A549 (cell line): ENCODE measurements at regions not wholly inside any gene's neighbourhood (a gene's known extent, or its start where the extent isn't known, plus 50 kb on each side); places are given as distances from the start of the nearest gene placed in this dataset.

Experiments used
- ATAC-seq, 2 experiments: fragments of 200-7000 bp in 1 of 2; fragments of >200 bp in 1 of 2; cut with Nextera tagmentation in 1 of 2; cut with Tn5 transposase in 1 of 2; 3 replicates each; pipeline versions ENCODE4 v1.8.0 to v1.9.1; 2018 to 2020; ENCODE audit warnings: mild to moderate bottlenecking in 1 of 2, moderate library complexity in 1 of 2
- CTCF ChIA-PET: fragments of 300-600 bp; sonication (Branson Sonifier 250); formaldehyde crosslinking; extraction: SDS; loops from one replicate; lab custom pipeline; 2021; ENCODE audit warnings: antibody characterized with exemption, inconsistent platforms; lab: Yijun Ruan, JAX
- POLR2A ChIA-PET: fragments of 350-600 bp; formaldehyde crosslinking; extraction: SDS; loops from one replicate; lab custom pipeline; 2021; ENCODE audit warnings: antibody characterized with exemption, inconsistent platforms; lab: Yijun Ruan, JAX
- DNase-seq, 2 experiments: peaks; one replicate each; pipeline versions ENCODE4 v3.0.0 to v3.0.0-alpha.2; 2011 to 2016; ENCODE audit warnings: low read depth in 1 of 2, low spot score in 1 of 2
- FAIRE-seq: peaks from 2 replicates; lab custom pipeline; 2011; peaks lifted over from hg19 to GRCh38; lab: Jason Lieb, UNC
- H3K27ac ChIP-seq, 2 experiments: fragments of >200 bp; sonication (Bioruptor Twin); formaldehyde crosslinking; 3 replicates each; pipeline ENCODE4 v1.5.1; 2016 to 2017
- H3K4me1 ChIP-seq: fragments of >200 bp; sonication (Bioruptor Twin); formaldehyde crosslinking; 3 replicates; pipeline ENCODE4 v1.6.1; 2016
- H3K4me2 ChIP-seq: fragments of >200 bp; sonication (Bioruptor Twin); formaldehyde crosslinking; 3 replicates; pipeline ENCODE4 v1.6.1; 2016
- H3K4me3 ChIP-seq: fragments of >200 bp; sonication (Bioruptor Twin); formaldehyde crosslinking; 3 replicates; pipeline ENCODE4 v1.5.1; 2016
- H3K9me3 ChIP-seq: fragments of >200 bp; sonication (Bioruptor Twin); formaldehyde crosslinking; 3 replicates; pipeline ENCODE4 v1.6.1; 2016
- CBX8 ChIP-seq: fragments of 200-600 bp; sonication (generic); IDR thresholded peaks from 2 replicates; pipeline ENCODE4 v1.6.1; 2016
- CHD2 ChIP-seq: fragments of 150-350 bp; IDR thresholded peaks from 2 replicates; pipeline ENCODE4 v1.6.1; 2014; ENCODE audit warnings: low read length; ENCODE audit not compliant: partially characterized antibody
- CHD4 ChIP-seq: fragments of 200-600 bp; sonication (generic); IDR thresholded peaks from 2 replicates; pipeline ENCODE4 v1.6.1; 2016; ENCODE audit warnings: antibody characterized with exemption, mild to moderate bottlenecking, borderline replicate concordance
- E2F6 ChIP-seq: IDR thresholded peaks from 2 replicates; pipeline ENCODE4 v1.6.1; 2012; ENCODE audit warnings: low read depth, borderline replicate concordance
- EHF ChIP-seq: fragments of 250-450 bp; sonication (Bioruptor Pico); IDR thresholded peaks from 2 replicates; pipeline ENCODE4 v1.5.0; 2020; ENCODE audit warnings: mild to moderate bottlenecking
- EHMT2 ChIP-seq: fragments of 200-600 bp; sonication (generic); IDR thresholded peaks from 2 replicates; pipeline ENCODE4 v1.6.1; 2016; ENCODE audit warnings: antibody characterized with exemption, low read depth, mild to moderate bottlenecking, moderate library complexity
- EP300 ChIP-seq, 2 experiments: fragments of >200 bp; sonication (Bioruptor Twin); formaldehyde crosslinking; IDR thresholded peaks; 2 replicates in 1 of 2; 3 replicates in 1 of 2; pipeline ENCODE4 v1.6.1; 2016 to 2017
- ESRRA ChIP-seq: fragments of 150-350 bp; IDR thresholded peaks from 2 replicates; pipeline ENCODE4 v1.6.1; 2014; ENCODE audit warnings: mild to moderate bottlenecking, low read length, borderline replicate concordance
- FOSB ChIP-seq: fragments of 250-450 bp; sonication (Bioruptor Pico); IDR thresholded peaks from 2 replicates; pipeline ENCODE4 v1.5.0; 2020; ENCODE audit warnings: mild to moderate bottlenecking, moderate library complexity
- FOSL2 ChIP-seq, 2 experiments: fragments of 450-650 bp in 1 of 2; fragments of >200 bp in 1 of 2; sonication (Bioruptor Twin) in 1 of 2; formaldehyde crosslinking; IDR thresholded peaks; 2 replicates each; pipeline versions ENCODE4 v1.5.0 to v1.6.1; 2016 to 2020; ENCODE audit warnings: mild to moderate bottlenecking in 1 of 2, moderate library complexity in 1 of 2
- GATA3 ChIP-seq: IDR thresholded peaks from 2 replicates; pipeline ENCODE4 v1.6.1; 2012; ENCODE audit warnings: borderline replicate concordance
- HMGXB4 ChIP-seq: fragments of 250-450 bp; sonication (Bioruptor Pico); IDR thresholded peaks from 2 replicates; pipeline ENCODE4 v1.5.0; 2021; ENCODE audit warnings: mild to moderate bottlenecking, moderate library complexity, borderline replicate concordance
- HOXB5 ChIP-seq: fragments of 250-450 bp; sonication (Bioruptor Pico); IDR thresholded peaks from 2 replicates; pipeline ENCODE4 v1.5.0; 2020; ENCODE audit warnings: mild to moderate bottlenecking, moderate library complexity
- JUN ChIP-seq, 2 experiments: fragments of >200 bp; sonication (Bioruptor Twin); formaldehyde crosslinking; IDR thresholded peaks; 2 replicates in 1 of 2; 3 replicates in 1 of 2; pipeline ENCODE4 v1.6.1; 2016 to 2017
- KDM1A ChIP-seq: fragments of 200-600 bp; sonication (generic); IDR thresholded peaks from 2 replicates; pipeline ENCODE4 v1.6.1; 2016; ENCODE audit warnings: low read depth, mild to moderate bottlenecking
- KDM5A ChIP-seq: fragments of 200-600 bp; sonication (generic); IDR thresholded peaks from 2 replicates; pipeline ENCODE4 v1.6.1; 2016; ENCODE audit warnings: antibody characterized with exemption, mild to moderate bottlenecking
- MAFK ChIP-seq: fragments of 450-650 bp; IDR thresholded peaks from 2 replicates; pipeline ENCODE4 v1.6.1; 2014; ENCODE audit not compliant: partially characterized antibody
- MAX ChIP-seq: IDR thresholded peaks from 2 replicates; pipeline ENCODE4 v1.6.1; 2012
- MAZ ChIP-seq: fragments of 150-350 bp; IDR thresholded peaks from 2 replicates; pipeline ENCODE4 v1.6.1; 2014; ENCODE audit warnings: antibody characterized with exemption, low read depth, low read length, borderline replicate concordance
- MYC ChIP-seq: IDR thresholded peaks from 2 replicates; pipeline ENCODE4 v1.6.1; 2012; ENCODE audit warnings: mild to moderate bottlenecking, inconsistent platforms, low read length, improper control_type of control experiment, borderline replicate concordance
- NPAS2 ChIP-seq: fragments of 250-450 bp; sonication (Bioruptor Pico); IDR thresholded peaks from 2 replicates; pipeline ENCODE4 v1.8.0; 2022; ENCODE audit warnings: mild to moderate bottlenecking, moderate library complexity, borderline replicate concordance
- NR3C1 ChIP-seq: fragments of >200 bp; sonication (Bioruptor Twin); formaldehyde crosslinking; IDR thresholded peaks from 3 replicates; pipeline ENCODE4 v1.6.1; 2017
- PBX3 ChIP-seq: IDR thresholded peaks from 2 replicates; pipeline ENCODE4 v1.6.1; 2012
- POLR2A ChIP-seq: IDR thresholded peaks from 2 replicates; pipeline ENCODE4 v1.6.1; 2012; ENCODE audit warnings: mild to moderate bottlenecking, low read length
- RCOR1 ChIP-seq: fragments of 150-350 bp; IDR thresholded peaks from 2 replicates; pipeline ENCODE4 v1.6.1; 2014; ENCODE audit warnings: antibody characterized with exemption, low read length, low read depth
- RFX5 ChIP-seq: fragments of 450-650 bp; IDR thresholded peaks from 2 replicates; pipeline ENCODE4 v1.7.1; 2014; ENCODE audit warnings: antibody characterized with exemption, mild to moderate bottlenecking, moderate library complexity
- SMC3 ChIP-seq: fragments of >200 bp; sonication (Bioruptor Twin); formaldehyde crosslinking; IDR thresholded peaks from 3 replicates; pipeline ENCODE4 v1.6.1; 2018; ENCODE audit warnings: inconsistent platforms
- SREBF2 ChIP-seq: fragments of 450-650 bp; IDR thresholded peaks from 2 replicates; pipeline ENCODE4 v1.6.1; 2014; ENCODE audit warnings: mild to moderate bottlenecking, moderate library complexity
- TFCP2L1 ChIP-seq: fragments of 250-450 bp; sonication (Bioruptor Pico); IDR thresholded peaks from 2 replicates; pipeline ENCODE4 v1.5.0; 2021; ENCODE audit warnings: mild to moderate bottlenecking
- USF2 ChIP-seq: fragments of 450-650 bp; IDR thresholded peaks from 2 replicates; pipeline ENCODE4 v1.6.1; 2014; ENCODE audit warnings: antibody characterized with exemption
- ZC3H11A ChIP-seq: fragments of 450-650 bp; IDR thresholded peaks from 2 replicates; pipeline ENCODE4 v1.6.1; 2014; ENCODE audit warnings: antibody characterized with exemption, mild to moderate bottlenecking
- ZSCAN20 ChIP-seq: fragments of 250-450 bp; sonication (Bioruptor Pico); IDR thresholded peaks from 2 replicates; pipeline ENCODE4 v1.8.0; 2022; ENCODE audit warnings: mild to moderate bottlenecking, moderate library complexity
- WGBS: methylation state at CpG from one replicate; pipeline ENCODE4 v1.1.6; 2017; ENCODE audit errors: missing lambda C conversion rate; 5-methylcytosine and 5-hydroxymethylcytosine counted together

- ChIA-PET CTCF (no interaction called here), POLR2A (no interaction called here)
- H3K9me3 ChIP-seq, result no peaks in the 10 kb centered on the region
- H3K4me3 ChIP-seq, result no peak overlapping the region
- no peaks in the 10 kb centered on the region for H3K4me1 ChIP-seq
- TF ChIP-seq CHD2 (no peak), ESRRA (no peak), RFX5 (no peak), SREBF2 (no peak), EHMT2 (no peak), MAX (no peak), KDM1A (no peak), ZSCAN20 (CRISPR knock-in tag) (no peak), TFCP2L1 (CRISPR knock-in tag) (no peak), KDM5A (no peak), ZC3H11A (no peak), FOSL2 (IDR thresholded peaks at IDR 0.05) (no peak), FOSL2 (CRISPR knock-in tag; IDR thresholded peaks at IDR 0.05) (no peak), PBX3 (no peak), CBX8 (no peak), CHD4 (no peak)
- no peak overlapping the region for H3K4me2 ChIP-seq
- FAIRE-seq, result no peak
- no peak for DNase-seq
- H3K27ac ChIP-seq, result no peak overlapping the region
- ATAC-seq, result no peak
- 0% methylated on average over 3 of the region's 3 CpGs for WGBS
These were observed 87.4 kb upstream of the BACE2 start for GRCh38 chr21:41080485-41081121.

- DNase-seq (no peak), ATAC-seq (no peak), FAIRE-seq (no peak)
- TF ChIP-seq RFX5 (no peak), RCOR1 (no peak)
- POLR2A ChIA-PET, result no interaction called here
- no peak overlapping the region for H3K4me3 ChIP-seq
- H3K4me1 ChIP-seq, result no peaks in the 10 kb centered on the region
- no peak overlapping the region for H3K4me2 ChIP-seq
- CTCF ChIA-PET, result no interaction called here
- no peaks in the 10 kb centered on the region for H3K9me3 ChIP-seq
- 65% methylated on average over 5 of the region's 5 CpGs for WGBS
- H3K27ac ChIP-seq, result no peak overlapping the region
These were observed 81.4 kb upstream of the BACE2 start for GRCh38 chr21:41086569-41086968.

GRCh38 chr21:41090981-41091380, 77.0 kb upstream of the BACE2 start:
- DNase-seq (no peak), ATAC-seq (no peak)
- H3K4me3 ChIP-seq, result no peak overlapping the region
- TF ChIP-seq HMGXB4 (CRISPR knock-in tag), result no peak
- no peak for TF ChIP-seq NPAS2 (CRISPR knock-in tag)
- no peak for TF ChIP-seq E2F6
- no peak for TF ChIP-seq HOXB5 (CRISPR knock-in tag)
- no peak for TF ChIP-seq MAFK
- TF ChIP-seq EHF (CRISPR knock-in tag), result no peak
- no peak for TF ChIP-seq PBX3
- no peak for TF ChIP-seq FOSB
- TF ChIP-seq EP300 (IDR thresholded peaks at IDR 0.05), result no peak
- TF ChIP-seq JUN (IDR thresholded peaks at IDR 0.05), result no peak
- no peak for TF ChIP-seq MAZ
- TF ChIP-seq USF2, result no peak
- no peak for TF ChIP-seq KDM1A
- no peak for TF ChIP-seq SMC3
- TF ChIP-seq POLR2A, result no peak
- TF ChIP-seq TFCP2L1 (CRISPR knock-in tag), result no peak
- TF ChIP-seq MYC, result no peak
- TF ChIP-seq NR3C1, result no peak
- no peak for TF ChIP-seq GATA3
- TF ChIP-seq, all 56 proteins: peak for 0
- no peak for FAIRE-seq
- ChIA-PET POLR2A (no interaction called here), CTCF (interaction anchor here (0.7 kb wide), 1 partner anchor 22 kb away, joined by 3 read pairs; no protein-coding TSS in a partner anchor)
- WGBS, result 2% methylated on average over 6 of the region's 6 CpGs
- no peak overlapping the region for H3K4me2 ChIP-seq
- H3K27ac ChIP-seq, result no peak overlapping the region
- no peaks in the 10 kb centered on the region for H3K4me1 ChIP-seq
- H3K9me3 ChIP-seq, result no peaks in the 10 kb centered on the region
